Fibroblast of mammary gland (primary cell): ENCODE measurements at regions not wholly inside any gene's neighbourhood (a gene's known extent, or its start where the extent isn't known, plus 50 kb on each side); places are given as distances from the start of the nearest gene placed in this dataset.

ENCODE experiments used
- DNase-seq: peaks from one replicate; pipeline ENCODE4 v3.0.0-alpha.2; 2010; ENCODE audit warnings: low read depth
- H3K4me3 ChIP-seq: 2 replicates; pipeline ENCODE4 v1.5.1; 2011; ENCODE audit warnings: low read depth, mild to moderate bottlenecking, low read length, moderate library complexity; ENCODE audit not compliant: control insufficient read depth
- CTCF ChIP-seq: conservative IDR thresholded peaks from 2 replicates; pipeline ENCODE4 v1.5.1; 2011; ENCODE audit warnings: low read depth, low read length, inconsistent platforms; ENCODE audit not compliant: control insufficient read depth, insufficient read depth

- no peak overlapping the region for H3K4me3 ChIP-seq
- TF ChIP-seq CTCF, result no peak
- DNase-seq, result no peak
Observed at GRCh38 chr1:103911450-103911849, 161.8 kb downstream of the AMY1C start.

- no peak for DNase-seq
- H3K4me3 ChIP-seq, result no peak overlapping the region
- TF ChIP-seq CTCF, result no peak
Observed at GRCh38 chr1:103917795-103918194, 168.1 kb downstream of the AMY1C start.

GRCh38 chr1:103931891-103932290 is 182.2 kb downstream of the AMY1C start:
- DNase-seq, result no peak
- no peak for TF ChIP-seq CTCF
- no peak overlapping the region for H3K4me3 ChIP-seq

- TF ChIP-seq CTCF, result no peak
- no peak for DNase-seq
- no peak overlapping the region for H3K4me3 ChIP-seq
Observed at GRCh38 chr1:103937763-103938357, 188.2 kb downstream of the AMY1C start.

GRCh38 chr1:103941086-103941485 is 191.4 kb downstream of the AMY1C start:
- no peak for DNase-seq
- no peak for TF ChIP-seq CTCF
- H3K4me3 ChIP-seq, result no peak overlapping the region

- DNase-seq, result no peak
- TF ChIP-seq CTCF, result no peak
- H3K4me3 ChIP-seq, result no peak overlapping the region
Observed at GRCh38 chr1:103942029-103942428, 192.3 kb downstream of the AMY1C start.

- no peak for DNase-seq
- no peak for TF ChIP-seq CTCF
- no peak overlapping the region for H3K4me3 ChIP-seq
Observed at GRCh38 chr1:103945774-103946173, 196.1 kb downstream of the AMY1C start.
